K562 (cell line): ENCODE measurements at regions not wholly inside any gene's neighbourhood (a gene's known extent, or its start where the extent isn't known, plus 50 kb on each side); places are given as distances from the start of the nearest gene placed in this dataset.

ENCODE experiments used
- ATAC-seq: fragments of 200-7000 bp; cut with Tn5 transposase; 3 replicates; pipeline ENCODE4 v1.9.1; 2020; ENCODE audit warnings: moderate library complexity
- BruUV-seq: library from RNA; stranded (reverse); fragments of 400-500 nt; replicated peaks from 2 replicates; lab custom pipeline; 2021; lab: Mats Ljungman, UMichigan
- CTCF ChIA-PET: fragments of 300-600 bp; formaldehyde crosslinking; extraction: SDS; loops from one replicate; lab custom pipeline; 2021; ENCODE audit warnings: low intra/inter-chr PET ratio; lab: Yijun Ruan, JAX
- POLR2A ChIA-PET: fragments of 300-600, 350-650 bp; sonication (Branson Sonifier 250); formaldehyde crosslinking; extraction: SDS; loops from one replicate; lab custom pipeline; 2021; ENCODE audit warnings: antibody characterized with exemption, inconsistent platforms; lab: Yijun Ruan, JAX
- DNase-seq, 4 experiments: peaks; one replicate each; pipeline versions ENCODE4 v3.0.0 to v3.0.0-alpha.2; 2011 to 2018; ENCODE audit warnings: low spot score in 3 of 4, mixed read lengths in 3 of 4; ENCODE audit errors: extremely low read depth in 1 of 4
- FAIRE-seq: peaks from 2 replicates; lab custom pipeline; 2011; peaks lifted over from hg19 to GRCh38; lab: Jason Lieb, UNC
- H2AFZ ChIP-seq: 2 replicates; pipeline ENCODE4 v1.6.0; 2011; ENCODE audit warnings: low read depth, low read length, control low read depth, inconsistent platforms
- H3K27ac ChIP-seq: fragments of 200-600 bp; 3 replicates; pipeline ENCODE4 v1.8.0; 2011; ENCODE audit warnings: low read depth, mild to moderate bottlenecking, control low read depth, inconsistent platforms, low read length, moderate library complexity, mixed read lengths; ENCODE audit errors: extremely low read depth
- H3K27me3 ChIP-seq, 2 experiments: fragments of 300-600 bp in 1 of 2; 2 replicates in 1 of 2; 3 replicates in 1 of 2; pipeline versions ENCODE4 v1.6.0 to v1.8.0; 2011; ENCODE audit warnings: inconsistent platforms in 2 of 2, low read length in 2 of 2, mild to moderate bottlenecking in 1 of 2, mixed read lengths in 1 of 2, moderate library complexity in 1 of 2; ENCODE audit not compliant: control insufficient read depth in 2 of 2, insufficient read depth in 2 of 2
- H3K36me3 ChIP-seq: fragments of 300-600 bp; 3 replicates; pipeline ENCODE4 v1.8.0; 2011; ENCODE audit warnings: mild to moderate bottlenecking, low read length, inconsistent platforms; ENCODE audit not compliant: control insufficient read depth, insufficient read depth
- H3K4me1 ChIP-seq, 2 experiments: fragments of 200-600 bp in 1 of 2; replicated peaks in 1 of 2; 2 replicates in 1 of 2; 3 replicates in 1 of 2; pipeline versions ENCODE4 v1.5.1 to v1.8.0; 2011; ENCODE audit warnings: inconsistent platforms in 2 of 2, low read length in 2 of 2, mild to moderate bottlenecking in 1 of 2, mixed read lengths in 1 of 2, moderate library complexity in 1 of 2; ENCODE audit not compliant: control insufficient read depth in 2 of 2, insufficient read depth in 2 of 2
- H3K4me2 ChIP-seq: 2 replicates; pipeline ENCODE4 v1.6.1; 2011; ENCODE audit warnings: low read length, control low read depth, inconsistent platforms, mixed read lengths; ENCODE audit not compliant: insufficient read depth
- H3K4me3 ChIP-seq: fragments of 200-600 bp; sonication (generic), shearing (Covaris generic); 2 replicates; pipeline ENCODE4 v1.5.1; 2016; ENCODE audit warnings: control low read depth, inconsistent platforms
- H3K79me2 ChIP-seq: fragments of 200-600 bp; 3 replicates; pipeline ENCODE4 v1.8.0; 2011; ENCODE audit warnings: low read length, inconsistent platforms; ENCODE audit not compliant: control insufficient read depth, insufficient read depth
- H3K9ac ChIP-seq, 2 experiments: 2 replicates each; pipeline versions ENCODE4 v1.6.0 to v1.6.1; 2011; ENCODE audit warnings: low read depth in 2 of 2, low read length in 2 of 2, control low read depth in 1 of 2, inconsistent platforms in 1 of 2, mild to moderate bottlenecking in 1 of 2, mixed read lengths in 1 of 2; ENCODE audit not compliant: insufficient read depth in 1 of 2
- H3K9me1 ChIP-seq: one replicate; pipeline ENCODE4 v1.6.0; 2011; ENCODE audit warnings: inconsistent platforms, mild to moderate bottlenecking, low read length, moderate library complexity; ENCODE audit not compliant: control insufficient read depth, insufficient read depth
- H3K9me3 ChIP-seq: replicated peaks from 2 replicates; pipeline ENCODE4 v1.5.1; 2011; ENCODE audit warnings: low read depth, low read length, inconsistent platforms; ENCODE audit not compliant: control insufficient read depth, insufficient read depth
- H4K20me1 ChIP-seq: replicated peaks from 2 replicates; pipeline ENCODE4 v1.6.1; 2011; ENCODE audit warnings: low read length, inconsistent platforms, mixed read lengths; ENCODE audit not compliant: control insufficient read depth, insufficient read depth
- CBFA2T3 ChIP-seq: fragments of 450-650 bp; IDR thresholded peaks from 2 replicates; pipeline ENCODE4 v1.6.1; 2017
- CCAR2 ChIP-seq: fragments of 200-400 bp; formaldehyde crosslinking; IDR thresholded peaks from 2 replicates; pipeline ENCODE4 v1.6.1; 2017; ENCODE audit warnings: mild to moderate bottlenecking, low read depth, low read length
- CHD2 ChIP-seq: IDR thresholded peaks from 2 replicates; pipeline ENCODE4 v1.6.1; 2011; ENCODE audit warnings: low read depth, low read length
- CTCFL ChIP-seq: IDR thresholded peaks from 2 replicates; pipeline ENCODE4 v1.6.1; 2011; ENCODE audit warnings: borderline replicate concordance, low read depth, mild to moderate bottlenecking, moderate library complexity, low read length; ENCODE audit not compliant: insufficient read depth, poor library complexity, severe bottlenecking
- HDAC3 ChIP-seq: fragments of 450-650 bp; IDR thresholded peaks from 2 replicates; pipeline ENCODE4 v1.6.1; 2018; ENCODE audit warnings: borderline replicate concordance, mild to moderate bottlenecking, moderate library complexity; ENCODE audit not compliant: partially characterized antibody
- ILF3 ChIP-seq: fragments of 450-650 bp; IDR thresholded peaks from 2 replicates; pipeline ENCODE4 v1.6.1; 2018; ENCODE audit warnings: antibody characterized with exemption, mild to moderate bottlenecking, moderate library complexity, borderline replicate concordance
- SREBF1 ChIP-seq: fragments of 150-350 bp; IDR thresholded peaks from 2 replicates; pipeline ENCODE4 v1.6.1; 2014; ENCODE audit warnings: antibody characterized with exemption, low read depth, low read length, borderline replicate concordance
- THAP12 ChIP-seq: fragments of 250-450 bp; sonication (Bioruptor Pico); IDR thresholded peaks from 2 replicates; pipeline ENCODE4 v1.9.0; 2021; ENCODE audit warnings: mild to moderate bottlenecking, inconsistent platforms
- XRCC4 ChIP-seq: IDR thresholded peaks from one replicate; pipeline ENCODE4 v1.6.1; 2011; ENCODE audit not compliant: insufficient read depth, insufficient read length; ENCODE audit errors: extremely low read depth
- WGBS: fragments of 100-300 bp; shearing (Covaris generic); methylation state at CpG from one replicate; pipeline ENCODE4 v1.1.6; 2016; ENCODE audit warnings: low coverage, mixed read lengths; ENCODE audit not compliant: insufficient coverage; ENCODE audit errors: missing lambda C conversion rate; 5-methylcytosine and 5-hydroxymethylcytosine counted together
- in situ Hi-C: fragments of 300-500 bp; cut with MboI; formaldehyde crosslinking; loops from 4 replicates; pipeline ENCODE4 v1.15.0; 2018; ENCODE audit warnings: inconsistent platforms, mixed read lengths
- intact Hi-C: fragments of 100-400 bp; cut with micrococcal nuclease; formaldehyde crosslinking; loops from 2 replicates; pipeline ENCODE4 v1.14.2; 2022

GRCh38 chr5:89397096-89397495 is 514.1 kb upstream of the MEF2C start (continued):
- no peak for TF ChIP-seq CCAR2

GRCh38 chr5:89396278-89396954 is 513.4 kb upstream of the MEF2C start:
- no peaks in the 10 kb centered on the region for H3K9me1 ChIP-seq
- peak in 2 of 4 experiments; percentile 47 to 74 for DNase-seq
- no peaks in the 10 kb centered on the region for H4K20me1 ChIP-seq
- peaks cover 0 to 19% of the 10 kb centered on the region in 2 experiments; a peak in 3 of 5 replicates for H3K4me1 ChIP-seq
- ATAC-seq: peak; percentile 91
- peak overlapping the region; percentile 69 for H3K27ac ChIP-seq
- FAIRE-seq: peak; percentile 93
- 0% methylated on average over 2 of the region's 2 CpGs for WGBS
- no peaks in the 10 kb centered on the region for H3K36me3 ChIP-seq
- no peak overlapping the region for H3K4me3 ChIP-seq
- H3K79me2 ChIP-seq: no peaks in the 10 kb centered on the region
- intact Hi-C loops: loop anchor here (5.0 kb wide), 1 partner anchor 119 kb away; no protein-coding TSS in a partner anchor
- ChIA-PET CTCF (no interaction called here), POLR2A (interaction anchor here (0.7 kb wide), 1 partner anchor 675 kb away, joined by 3 read pairs; no protein-coding TSS in a partner anchor)
- H3K9me3 ChIP-seq: no peaks in the 10 kb centered on the region
- H3K4me2 ChIP-seq: peak overlapping the region; percentile 51
- H3K9ac ChIP-seq: peak overlapping the region in 1 of 2 experiments; percentile 14; a peak in 2 of 4 replicates
- no peaks in the 10 kb centered on the region for H3K27me3 ChIP-seq
- H2AFZ ChIP-seq: peak overlapping the region; percentile 84
- no TSS peak for BruUV-seq
- in situ Hi-C loops: no loop called here
- TF ChIP-seq SREBF1 (no peak), CHD2 (no peak), CBFA2T3 (peak; percentile 73), XRCC4 (no peak), ILF3 (no peak), HDAC3 (no peak), THAP12 (no peak), CTCFL (no peak)
